Activated naive CD4-positive, alpha-beta T cell treated with anti-CD3 and anti-CD28 coated beads, Interleukin-2, amount 50 U/mL, for 16 hours (primary cell): ENCODE measurements at regions not wholly inside any gene's neighbourhood (a gene's known extent, or its start where the extent isn't known, plus 50 kb on each side); places are given as distances from the start of the nearest gene placed in this dataset.
"Not testable (repeated sequence)": the region's sequence is repeated elsewhere in the genome, so short reads cannot be mapped to it uniquely, and the experiment has no call there.

Source experiments
- DNase-seq: peaks from one replicate; pipeline ENCODE4 v3.0.0-alpha.2; 2020

- no peak for DNase-seq
Observed at GRCh38 chr12:131642771-131643170, 68.1 kb upstream of the SFSWAP start.

GRCh38 chr12:131643631-131644452 is 67.0 kb upstream of the SFSWAP start:
- no peak for DNase-seq

DNA sequence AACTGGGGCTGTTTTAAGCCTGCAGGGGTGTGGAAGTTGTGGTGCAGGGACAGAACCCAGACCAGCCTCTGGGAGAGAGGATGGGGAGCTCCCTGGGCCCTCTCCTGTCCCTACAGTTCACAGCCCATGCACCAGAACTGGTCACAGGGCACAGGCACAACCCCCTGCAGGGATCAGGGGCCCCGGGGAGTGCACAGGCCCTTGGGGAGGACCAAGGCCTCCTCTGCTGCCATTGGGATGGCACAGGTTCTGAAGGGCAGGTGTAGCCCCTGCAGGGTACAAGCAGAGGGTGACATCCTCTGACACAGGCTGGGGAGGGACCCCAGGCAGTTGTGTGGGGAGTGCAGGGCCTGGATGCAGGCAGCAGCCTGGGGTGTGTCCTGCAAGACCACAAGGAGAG is 66.4 kb upstream of the SFSWAP start:
- DNase-seq = no peak

- not testable (repeated sequence) for DNase-seq
Observed at GRCh38 chr12:131644917-131645316, 66.0 kb upstream of the SFSWAP start.

DNA sequence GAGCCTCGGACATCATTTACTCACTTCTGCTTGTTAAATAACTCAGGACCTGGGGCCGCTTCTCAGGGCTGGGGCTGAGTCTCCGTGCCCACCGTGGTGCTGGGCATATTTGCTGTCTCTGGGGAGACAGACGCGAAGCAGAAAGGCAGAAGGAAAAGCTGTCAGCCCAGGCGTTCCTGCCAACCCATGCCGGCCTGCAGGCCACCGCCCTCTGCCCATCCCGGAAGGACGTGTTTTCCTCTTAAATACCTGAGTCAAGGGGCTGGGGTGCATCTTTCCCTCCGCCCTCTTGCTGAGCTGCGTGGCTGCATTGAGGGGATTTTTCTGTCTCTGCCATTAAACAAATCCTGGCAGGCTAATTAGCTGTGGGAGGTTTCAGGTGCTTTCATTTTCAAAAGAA is 65.3 kb upstream of the SFSWAP start:
- not testable (repeated sequence) for DNase-seq

GRCh38 chr12:131646444-131646843 is 64.4 kb upstream of the SFSWAP start:
- not testable (repeated sequence) for DNase-seq

DNA sequence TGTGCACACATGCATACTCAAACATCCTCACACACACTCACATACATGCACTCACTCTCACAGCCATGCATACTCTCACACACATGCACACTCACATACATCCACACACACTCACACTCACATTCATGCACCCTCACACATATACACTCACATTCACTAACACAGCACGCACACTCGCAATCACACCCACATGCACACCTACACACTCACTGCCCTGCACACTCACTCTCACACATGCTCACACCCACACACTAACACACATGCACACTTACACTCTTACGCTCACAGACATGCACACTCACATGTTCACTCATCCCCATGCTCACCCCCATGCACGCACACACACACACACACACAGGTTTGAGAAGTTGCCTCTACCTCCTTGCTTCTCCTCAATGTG is 63.2 kb upstream of the SFSWAP start:
- DNase-seq = no peak

GRCh38 chr12:131655469-131656174 is 55.3 kb upstream of the SFSWAP start:
- not testable (repeated sequence) for DNase-seq

DNA sequence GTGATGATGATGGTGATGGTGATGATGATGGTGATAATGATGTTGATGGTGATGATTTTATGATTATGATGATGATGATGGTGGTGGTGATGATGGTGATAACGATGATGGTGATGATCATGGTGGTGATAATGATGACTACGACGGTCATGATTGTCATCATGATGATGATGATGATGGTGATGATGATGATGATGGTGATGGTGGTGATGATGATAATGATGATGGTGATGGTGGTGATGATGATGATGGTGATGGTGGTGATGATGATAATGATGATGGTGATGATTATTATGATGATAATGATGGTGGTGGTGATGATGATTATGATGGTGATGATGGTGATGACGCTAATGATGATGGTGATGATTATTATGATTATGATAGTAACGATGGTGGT is 54.1 kb upstream of the SFSWAP start:
- not testable (repeated sequence) for DNase-seq

GRCh38 chr12:131658605-131659004 is 52.3 kb upstream of the SFSWAP start:
- DNase-seq = not testable (repeated sequence)

DNA sequence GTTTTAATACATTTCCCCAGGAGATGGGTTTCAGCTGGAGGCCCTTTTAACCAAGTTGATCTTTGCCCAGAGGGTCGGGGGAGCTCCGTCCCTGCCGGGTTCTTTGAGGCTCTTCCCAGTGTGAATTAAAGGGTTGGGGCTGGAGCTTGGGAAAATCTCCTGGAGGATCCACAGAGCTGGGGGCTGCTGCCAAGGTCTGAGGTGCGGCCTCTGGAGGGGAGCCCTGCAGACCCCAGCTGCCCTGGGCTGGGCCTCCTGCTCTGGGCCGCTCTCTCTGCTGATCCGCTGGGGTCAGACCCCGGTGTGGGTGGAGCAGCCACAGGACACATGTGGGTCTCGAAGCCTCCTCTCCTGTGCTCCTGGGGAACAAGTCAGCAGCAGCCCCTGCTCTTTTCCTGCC is 51.4 kb upstream of the SFSWAP start:
- DNase-seq = not testable (repeated sequence)

DNA sequence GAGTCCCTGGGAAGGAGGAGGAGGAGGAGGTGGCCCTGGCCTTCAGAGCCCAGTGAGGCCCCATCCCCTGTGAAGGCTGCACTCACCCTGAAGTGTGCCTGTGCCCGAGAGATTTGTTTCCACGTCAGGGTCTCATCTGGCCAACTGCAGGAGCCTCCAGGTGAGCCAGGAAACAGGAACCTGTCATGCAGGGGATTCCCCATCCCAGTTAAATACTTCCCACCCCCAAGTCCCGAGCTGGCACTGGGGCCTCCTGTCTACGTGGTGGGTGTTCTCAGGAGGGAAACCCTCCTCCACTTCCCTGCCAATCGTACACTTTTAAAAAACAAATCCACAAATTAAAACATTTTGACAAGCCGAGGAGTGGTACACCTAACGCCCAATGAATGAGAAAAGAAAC is 50.9 kb upstream of the SFSWAP start:
- DNase-seq = not testable (repeated sequence)

- not testable (repeated sequence) for DNase-seq
Observed at GRCh38 chr12:131660401-131660800, 50.5 kb upstream of the SFSWAP start.
